IMR-90 (cell line): ENCODE measurements at regions not wholly inside any gene's neighbourhood (a gene's known extent, or its start where the extent isn't known, plus 50 kb on each side); places are given as distances from the start of the nearest gene placed in this dataset.

Experiments used
- ATAC-seq: fragments of 200-7000 bp; cut with Tn5 transposase; 2 replicates; pipeline ENCODE4 v1.9.1; 2020; ENCODE audit warnings: low read depth, mild to moderate bottlenecking, moderate library complexity
- BruUV-seq: library from RNA; stranded (reverse); fragments of 400-500 nt; replicated peaks from 2 replicates; lab custom pipeline; 2021; lab: Mats Ljungman, UMichigan
- CTCF ChIA-PET: fragments of 300-600 bp; formaldehyde crosslinking; extraction: SDS; loops from one replicate; lab custom pipeline; 2021; ENCODE audit warnings: antibody characterized with exemption; lab: Yijun Ruan, JAX
- POLR2A ChIA-PET: fragments of 300-600 bp; sonication (Branson Sonifier 250); formaldehyde crosslinking; loops from one replicate; lab custom pipeline; 2022; ENCODE audit warnings: antibody characterized with exemption; ENCODE audit not compliant: unreplicated experiment; lab: Charles Lee
- DNase-seq: peaks from one replicate; pipeline ENCODE4 v3.0.0; 2013
- H2AFZ ChIP-seq: replicated peaks from 2 replicates; pipeline ENCODE3; 2013; ENCODE audit warnings: low read length, mild to moderate bottlenecking; ENCODE audit not compliant: poor library complexity
- H2AK5ac ChIP-seq: 2 replicates; pipeline ENCODE4 v1.6.1; 2013; ENCODE audit warnings: low read depth, low read length, inconsistent platforms
- H2AK9ac ChIP-seq: replicated peaks from 2 replicates; pipeline ENCODE3; 2013; ENCODE audit warnings: mild to moderate bottlenecking, low read depth, low read length, moderate library complexity; ENCODE audit not compliant: poor library complexity
- H2BK120ac ChIP-seq: 2 replicates; pipeline ENCODE4 v1.6.1; 2013; ENCODE audit warnings: low read depth, low read length, inconsistent platforms
- H2BK15ac ChIP-seq: 3 replicates; pipeline ENCODE4 v1.6.1; 2013; ENCODE audit warnings: low read depth, low read length, inconsistent platforms
- H2BK20ac ChIP-seq: 2 replicates; pipeline ENCODE4 v1.6.1; 2013; ENCODE audit warnings: low read depth, mild to moderate bottlenecking, inconsistent platforms, low read length, moderate library complexity
- H2BK5ac ChIP-seq: 2 replicates; pipeline ENCODE4 v1.6.1; 2013; ENCODE audit warnings: mild to moderate bottlenecking, low read depth, low read length, inconsistent platforms; ENCODE audit not compliant: poor library complexity, severe bottlenecking
- H3K14ac ChIP-seq: replicated peaks from 2 replicates; pipeline ENCODE4 v1.6.1; 2013; ENCODE audit warnings: low read depth, low read length, inconsistent platforms
- H3K18ac ChIP-seq: 2 replicates; pipeline ENCODE4 v1.6.1; 2013; ENCODE audit warnings: low read depth, low read length, control low read depth
- H3K23ac ChIP-seq: 2 replicates; pipeline ENCODE4 v1.6.1; 2013; ENCODE audit warnings: low read depth, low read length, inconsistent platforms
- H3K27ac ChIP-seq: 2 replicates; pipeline ENCODE4 v1.5.1; 2013; ENCODE audit warnings: mild to moderate bottlenecking, control low read depth, low read length; ENCODE audit not compliant: insufficient read depth
- H3K27me3 ChIP-seq: 2 replicates; pipeline ENCODE4 v1.6.1; 2013; ENCODE audit warnings: low read length; ENCODE audit not compliant: control insufficient read depth, insufficient read depth
- H3K36me3 ChIP-seq: 2 replicates; pipeline ENCODE4 v1.6.1; 2013; ENCODE audit warnings: low read length, mixed read lengths; ENCODE audit not compliant: control insufficient read depth, insufficient read depth
- H3K4ac ChIP-seq: 2 replicates; pipeline ENCODE4 v1.6.1; 2013; ENCODE audit warnings: low read depth, low read length, inconsistent platforms
- H3K4me1 ChIP-seq: 2 replicates; pipeline ENCODE4 v1.6.1; 2013; ENCODE audit warnings: low read length, mixed read lengths; ENCODE audit not compliant: control insufficient read depth, insufficient read depth
- H3K4me2 ChIP-seq: 2 replicates; pipeline ENCODE4 v1.6.1; 2013; ENCODE audit warnings: low read depth, mild to moderate bottlenecking, control low read depth, low read length, moderate library complexity
- H3K4me3 ChIP-seq: 2 replicates; pipeline ENCODE4 v1.5.1; 2013; ENCODE audit warnings: low read depth, mild to moderate bottlenecking, control low read depth, low read length, moderate library complexity; ENCODE audit not compliant: insufficient read depth
- H3K56ac ChIP-seq: 2 replicates; pipeline ENCODE4 v1.6.1; 2013; ENCODE audit warnings: low read length, inconsistent platforms; ENCODE audit not compliant: insufficient read depth; ENCODE audit errors: extremely low read depth
- H3K79me1 ChIP-seq, 2 experiments: 2 replicates each; pipeline ENCODE4 v1.6.1; 2013; ENCODE audit warnings: low read length in 2 of 2, inconsistent platforms in 1 of 2, low read depth in 1 of 2
- H3K9ac ChIP-seq: 2 replicates; pipeline ENCODE4 v1.6.1; 2013; ENCODE audit warnings: low read depth, low read length, control low read depth
- H3K9me1 ChIP-seq: 2 replicates; pipeline ENCODE4 v1.6.1; 2013; ENCODE audit warnings: low read length, inconsistent platforms; ENCODE audit not compliant: insufficient read depth
- H3K9me3 ChIP-seq: 2 replicates; pipeline ENCODE4 v1.6.1; 2013; ENCODE audit warnings: low read length; ENCODE audit not compliant: control insufficient read depth, insufficient read depth
- H4K20me1 ChIP-seq: 2 replicates; pipeline ENCODE4 v1.6.1; 2013; ENCODE audit warnings: low read length, inconsistent platforms; ENCODE audit not compliant: insufficient read depth
- H4K5ac ChIP-seq: 2 replicates; pipeline ENCODE4 v1.6.1; 2013; ENCODE audit warnings: mild to moderate bottlenecking, low read depth, low read length, control low read depth
- H4K8ac ChIP-seq, 2 experiments: 2 replicates each; pipeline ENCODE4 v1.6.1; 2013; ENCODE audit warnings: low read depth in 2 of 2, low read length in 2 of 2, control low read depth in 1 of 2, inconsistent platforms in 1 of 2
- H4K91ac ChIP-seq: 2 replicates; pipeline ENCODE4 v1.6.1; 2013; ENCODE audit warnings: low read depth, low read length, inconsistent platforms; ENCODE audit not compliant: insufficient read depth
- BHLHE40 ChIP-seq: fragments of 150-350 bp; IDR thresholded peaks from 2 replicates; pipeline ENCODE4 v1.6.1; 2016; ENCODE audit warnings: mild to moderate bottlenecking, low read depth, low read length
- CHD1 ChIP-seq: IDR thresholded peaks from 2 replicates; pipeline ENCODE4 v1.6.1; 2012; ENCODE audit warnings: low read depth, low read length, improper control_type of control experiment
- FOS ChIP-seq: fragments of 150-350 bp; IDR thresholded peaks from 2 replicates; pipeline ENCODE4 v1.6.1; 2016; ENCODE audit warnings: low read depth, low read length
- MAFK ChIP-seq: IDR thresholded peaks from 2 replicates; pipeline ENCODE4 v1.6.1; 2012; ENCODE audit warnings: low read depth, low read length, improper control_type of control experiment
- SMC3 ChIP-seq: fragments of 150-350 bp; IDR thresholded peaks from 2 replicates; pipeline ENCODE4 v1.6.1; 2016; ENCODE audit warnings: low read depth, mild to moderate bottlenecking, antibody characterized with exemption, low read length, moderate library complexity
- WGBS, 2 experiments: methylation state at CpG; one replicate each; pipeline versions ENCODE4 v1.1.5 to v1.1.7; 2013; ENCODE audit warnings: missing lambda C conversion rate in 2 of 2; ENCODE audit not compliant: insufficient read length in 1 of 2; ENCODE audit errors: extremely low coverage in 2 of 2; 5-methylcytosine and 5-hydroxymethylcytosine counted together
- dilution Hi-C: fragments of 300-500 bp; cut with HindIII; formaldehyde crosslinking; loops from one replicate; pipeline ENCODE4 v1.14.3; 2018; ENCODE audit warnings: low sequenced_read_pairs; ENCODE audit not compliant: unreplicated experiment
- in situ Hi-C: fragments of 300-500 bp; cut with MboI; formaldehyde crosslinking; loops from 3 replicates; pipeline ENCODE4 v1.14.3; 2019; ENCODE audit warnings: low sequenced_read_pairs, inconsistent platforms, mixed read lengths
- intact Hi-C: fragments of 100-400 bp; cut with micrococcal nuclease; formaldehyde crosslinking; loops from 2 replicates; pipeline ENCODE4 v1.10.0; 2022
- TF ChIP-seq, protein P1 (sequence below): conservative IDR thresholded peaks from 2 replicates; pipeline ENCODE4 v1.5.1; 2012; ENCODE audit warnings: mild to moderate bottlenecking, low read depth, low read length, improper control_type of control experiment

- H3K56ac ChIP-seq = no peak overlapping the region
- H3K27me3 ChIP-seq = no peaks in the 10 kb centered on the region
- H2AK9ac ChIP-seq = no peak overlapping the region
- H3K18ac ChIP-seq = no peak overlapping the region
- H2AFZ ChIP-seq = no peak overlapping the region
- H4K8ac ChIP-seq = no peak overlapping the region
- WGBS, 2 experiments = 80% methylated on average over 1 of the region's 2 CpGs; no CpG with 5 or more reads in 1 of the 2 experiments
- in situ Hi-C loops = no loop called here
- no peak overlapping the region for H2BK15ac ChIP-seq
- no peaks in the 10 kb centered on the region for H3K9me1 ChIP-seq
- H3K9ac ChIP-seq = no peak overlapping the region
- no peak overlapping the region for H2BK5ac ChIP-seq
- no peak overlapping the region for H2BK120ac ChIP-seq
- no peaks in the 10 kb centered on the region for H3K79me1 ChIP-seq
- no peaks in the 10 kb centered on the region for H3K4me1 ChIP-seq
- no peak for ATAC-seq
- no peak overlapping the region for H4K91ac ChIP-seq
- no peak overlapping the region for H3K4me2 ChIP-seq
- H3K36me3 ChIP-seq = no peaks in the 10 kb centered on the region
- POLR2A ChIA-PET = no interaction called here
- H3K14ac ChIP-seq = no peak overlapping the region
- no peak overlapping the region for H3K4ac ChIP-seq
- dilution Hi-C loops = no loop called here
- BruUV-seq = no TSS peak
- CTCF ChIA-PET = no interaction called here
- no peak overlapping the region for H4K5ac ChIP-seq
- TF ChIP-seq, protein P1, sequence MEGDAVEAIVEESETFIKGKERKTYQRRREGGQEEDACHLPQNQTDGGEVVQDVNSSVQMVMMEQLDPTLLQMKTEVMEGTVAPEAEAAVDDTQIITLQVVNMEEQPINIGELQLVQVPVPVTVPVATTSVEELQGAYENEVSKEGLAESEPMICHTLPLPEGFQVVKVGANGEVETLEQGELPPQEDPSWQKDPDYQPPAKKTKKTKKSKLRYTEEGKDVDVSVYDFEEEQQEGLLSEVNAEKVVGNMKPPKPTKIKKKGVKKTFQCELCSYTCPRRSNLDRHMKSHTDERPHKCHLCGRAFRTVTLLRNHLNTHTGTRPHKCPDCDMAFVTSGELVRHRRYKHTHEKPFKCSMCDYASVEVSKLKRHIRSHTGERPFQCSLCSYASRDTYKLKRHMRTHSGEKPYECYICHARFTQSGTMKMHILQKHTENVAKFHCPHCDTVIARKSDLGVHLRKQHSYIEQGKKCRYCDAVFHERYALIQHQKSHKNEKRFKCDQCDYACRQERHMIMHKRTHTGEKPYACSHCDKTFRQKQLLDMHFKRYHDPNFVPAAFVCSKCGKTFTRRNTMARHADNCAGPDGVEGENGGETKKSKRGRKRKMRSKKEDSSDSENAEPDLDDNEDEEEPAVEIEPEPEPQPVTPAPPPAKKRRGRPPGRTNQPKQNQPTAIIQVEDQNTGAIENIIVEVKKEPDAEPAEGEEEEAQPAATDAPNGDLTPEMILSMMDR = no peak
- TF ChIP-seq FOS (no peak), SMC3 (no peak), MAFK (no peak), CHD1 (no peak), BHLHE40 (no peak)
- no peak overlapping the region for H3K4me3 ChIP-seq
- DNase-seq = no peak
- intact Hi-C loops = no loop called here
- no peaks in the 10 kb centered on the region for H3K9me3 ChIP-seq
- no peak overlapping the region for H2AK5ac ChIP-seq
- no peak overlapping the region for H3K23ac ChIP-seq
- H2BK20ac ChIP-seq = no peak overlapping the region
- H3K27ac ChIP-seq = no peak overlapping the region
- no peaks in the 10 kb centered on the region; the same call in 1 of the 2 replicates for H4K20me1 ChIP-seq
Observed at GRCh38 chr18:6476880-6477279, 62.2 kb upstream of the L3MBTL4 start.
